SK-N-SH (cell line): ENCODE measurements at regions not wholly inside any gene's neighbourhood (a gene's known extent, or its start where the extent isn't known, plus 50 kb on each side); places are given as distances from the start of the nearest gene placed in this dataset.
"Not testable (repeated sequence)": the region's sequence is repeated elsewhere in the genome, so short reads cannot be mapped to it uniquely, and the experiment has no call there.

Source experiments
- CTCF ChIP-seq: fragments of 200-600 bp; sonication (generic); IDR thresholded peaks from 2 replicates; pipeline ENCODE4 v1.6.1; 2017; ENCODE audit warnings: antibody characterized with exemption, mild to moderate bottlenecking, moderate library complexity
- FOXJ3 ChIP-seq: sonication (generic); formaldehyde crosslinking; IDR thresholded peaks from 2 replicates; pipeline ENCODE4 v1.5.1; 2020; ENCODE audit warnings: mild to moderate bottlenecking, missing genetic modification reagents
- FOXM1 ChIP-seq: IDR thresholded peaks from 2 replicates; pipeline ENCODE4 v1.4.0; 2012; ENCODE audit warnings: low read depth, mild to moderate bottlenecking
- GABPA ChIP-seq: IDR thresholded peaks from 2 replicates; pipeline ENCODE4 v1.4.0; 2012; ENCODE audit warnings: low read depth, mild to moderate bottlenecking
- GATA2 ChIP-seq: sonication (generic); formaldehyde crosslinking; IDR thresholded peaks from 2 replicates; pipeline ENCODE4 v1.5.0; 2020; ENCODE audit warnings: mild to moderate bottlenecking, missing genetic modification reagents
- MAX ChIP-seq: IDR thresholded peaks from 2 replicates; pipeline ENCODE4 v1.4.0; 2012; ENCODE audit warnings: low read depth
- REST ChIP-seq: IDR thresholded peaks from 2 replicates; pipeline ENCODE4 v1.6.1; 2012; ENCODE audit warnings: mild to moderate bottlenecking, low read depth, low read length, moderate library complexity
- SIN3A ChIP-seq: IDR thresholded peaks from 2 replicates; pipeline ENCODE4 v1.6.1; 2012; ENCODE audit warnings: low read depth, mild to moderate bottlenecking, low read length, moderate library complexity, borderline replicate concordance
- TEAD4 ChIP-seq: IDR thresholded peaks from 2 replicates; pipeline ENCODE4 v1.4.0; 2012; ENCODE audit warnings: mild to moderate bottlenecking, borderline replicate concordance; ENCODE audit not compliant: insufficient read depth
- ZBTB33 ChIP-seq: IDR thresholded peaks from 2 replicates; pipeline ENCODE4 v1.4.0; 2012; ENCODE audit warnings: low read depth, borderline replicate concordance

GRCh38 chr16:29578898-29579297 is 72.7 kb upstream of the NPIPB12 start:
- not testable (repeated sequence) for TF ChIP-seq SIN3A; CTCF; GATA2 (CRISPR knock-in tag); FOXM1; ZBTB33; FOXJ3 (CRISPR knock-in tag); MAX; GABPA; TEAD4; REST
